B cell (primary cell): ENCODE measurements at regions not wholly inside any gene's neighbourhood (a gene's known extent, or its start where the extent isn't known, plus 50 kb on each side); places are given as distances from the start of the nearest gene placed in this dataset.

Experiments used
- ATAC-seq: fragments of 200-7000 bp; cut with Tn5 transposase; one replicate; pipeline ENCODE4 v1.10.0; 2021; ENCODE audit warnings: low read depth, mild to moderate bottlenecking, moderate number of reproducible peaks, moderate library complexity
- CTCF ChIA-PET: fragments of 350-600 bp; sonication (Branson Sonifier 250); formaldehyde crosslinking; loops from one replicate; lab custom pipeline; 2021; ENCODE audit warnings: antibody characterized with exemption, inconsistent platforms; lab: Charles Lee
- POLR2A ChIA-PET: fragments of 350-600 bp; sonication (Branson Sonifier 250); formaldehyde crosslinking; loops from one replicate; lab custom pipeline; 2021; ENCODE audit warnings: antibody characterized with exemption; lab: Charles Lee
- DNase-seq: peaks from one replicate; pipeline ENCODE4 v3.0.0; 2013
- H2AFZ ChIP-seq: 2 replicates; pipeline ENCODE4 v1.6.1; 2012; ENCODE audit warnings: mild to moderate bottlenecking, low read depth, low read length; ENCODE audit not compliant: insufficient read depth, poor library complexity, severe bottlenecking
- H3K27ac ChIP-seq, 2 donors: 1 replicate in 1 of 2; 2 replicates in 1 of 2; pipeline ENCODE4 v1.5.1; 2012 to 2013; ENCODE audit warnings: low read length in 2 of 2, mild to moderate bottlenecking in 2 of 2, moderate library complexity in 1 of 2
- H3K27me3 ChIP-seq, 4 experiments: fragments of 200-600 bp in 1 of 4; sonication (generic) in 1 of 4; replicated peaks in 1 of 4; 1 replicate in 2 of 4; 2 replicates in 2 of 4; pipeline versions ENCODE4 v1.6.1 to v1.7.0; 2013 to 2016; ENCODE audit warnings: low read length in 3 of 4, mild to moderate bottlenecking in 2 of 4, mixed read lengths in 1 of 4, moderate library complexity in 1 of 4; ENCODE audit not compliant: insufficient read depth in 4 of 4, control insufficient read depth in 3 of 4; ENCODE audit errors: control extremely low read depth in 1 of 4
- H3K36me3 ChIP-seq, 2 experiments: replicated peaks in 1 of 2; 1 replicate in 1 of 2; 2 replicates in 1 of 2; pipeline versions ENCODE4 v1.6.1 to v1.7.1; 2013; ENCODE audit warnings: low read length in 1 of 2; ENCODE audit not compliant: insufficient read depth in 2 of 2, control insufficient read depth in 1 of 2; ENCODE audit errors: control extremely low read depth in 1 of 2, extremely low read depth in 1 of 2
- H3K4me1 ChIP-seq, 2 donors: fragments of 200-600 bp in 1 of 2; sonication (generic) in 1 of 2; 1 replicate in 1 of 2; 2 replicates in 1 of 2; pipeline versions ENCODE4 v1.5.1 to v1.6.1; 2013 to 2017; ENCODE audit warnings: low read length in 2 of 2; ENCODE audit not compliant: control insufficient read depth in 2 of 2, insufficient read depth in 2 of 2
- H3K4me2 ChIP-seq: replicated peaks from 2 replicates; pipeline ENCODE3; 2012; ENCODE audit warnings: mild to moderate bottlenecking, low read depth, low read length; ENCODE audit not compliant: poor library complexity, severe bottlenecking
- H3K4me3 ChIP-seq, 5 experiments: fragments of 200-600 bp in 1 of 5; sonication (generic) in 1 of 5; 1 replicate in 3 of 5; 2 replicates in 2 of 5; pipeline versions ENCODE4 v1.5.1 to v1.7.0; 2011 to 2016; ENCODE audit warnings: low read length in 4 of 5, mild to moderate bottlenecking in 4 of 5, low read depth in 2 of 5, control low read depth in 1 of 5, moderate library complexity in 1 of 5; ENCODE audit not compliant: insufficient read depth in 1 of 5; ENCODE audit errors: control extremely low read depth in 1 of 5, extremely low read depth in 1 of 5
- H3K79me2 ChIP-seq: fragments of 200-600 bp; sonication (generic); one replicate; pipeline ENCODE4 v1.6.0; 2016; ENCODE audit warnings: low read length; ENCODE audit not compliant: control insufficient read depth, insufficient read depth
- H3K9ac ChIP-seq: fragments of 200-600 bp; sonication (generic); 2 replicates; pipeline ENCODE4 v1.6.1; 2017; ENCODE audit warnings: mild to moderate bottlenecking, low read length, moderate library complexity
- H3K9me3 ChIP-seq, 3 donors: one replicate each; pipeline versions ENCODE4 v1.6.1 to v1.7.1; 2013; ENCODE audit warnings: low read length in 2 of 3; ENCODE audit not compliant: control insufficient read depth in 2 of 3, insufficient read depth in 1 of 3; ENCODE audit errors: control extremely low read depth in 1 of 3
- H4K20me1 ChIP-seq: 2 replicates; pipeline ENCODE4 v1.6.0; 2012; ENCODE audit warnings: mild to moderate bottlenecking, low read length; ENCODE audit not compliant: insufficient read depth, control insufficient read depth, poor library complexity, severe bottlenecking
- H3K27ac Mint-ChIP-seq: one replicate; pipeline ENCODE4 v1.8.0; 2021; ENCODE audit warnings: mixed read lengths
- H3K27me3 Mint-ChIP-seq: one replicate; pipeline ENCODE4 v1.8.0; 2021; ENCODE audit warnings: mixed read lengths
- H3K4me1 Mint-ChIP-seq: one replicate; pipeline ENCODE4 v1.8.0; 2021; ENCODE audit warnings: mixed read lengths
- H3K4me3 Mint-ChIP-seq: one replicate; pipeline ENCODE4 v1.8.0; 2021; ENCODE audit warnings: mixed read lengths
- H3K9me3 Mint-ChIP-seq: one replicate; pipeline ENCODE4 v1.8.0; 2022; ENCODE audit warnings: mixed read lengths; ENCODE audit not compliant: insufficient read depth
- EZH2 ChIP-seq: IDR thresholded peaks from 2 replicates; pipeline ENCODE4 v1.6.1; 2012; ENCODE audit warnings: borderline replicate concordance, low read depth, mild to moderate bottlenecking, moderate library complexity, low read length; ENCODE audit not compliant: insufficient read depth, poor library complexity, severe bottlenecking
- WGBS: methylation state at CpG from one replicate; pipeline ENCODE4 v1.1.5; 2013; ENCODE audit warnings: missing lambda C conversion rate; ENCODE audit not compliant: insufficient coverage; 5-methylcytosine and 5-hydroxymethylcytosine counted together
- intact Hi-C: fragments of 100-400 bp; cut with micrococcal nuclease; formaldehyde crosslinking; loops from one replicate; pipeline ENCODE4 v1.10.0; 2022
- TF ChIP-seq, protein P1 (sequence below): fragments of 200-600 bp; IDR thresholded peaks from one replicate; pipeline ENCODE4 v1.8.0; 2022; ENCODE audit warnings: antibody characterized with exemption, mild to moderate bottlenecking

DNA sequence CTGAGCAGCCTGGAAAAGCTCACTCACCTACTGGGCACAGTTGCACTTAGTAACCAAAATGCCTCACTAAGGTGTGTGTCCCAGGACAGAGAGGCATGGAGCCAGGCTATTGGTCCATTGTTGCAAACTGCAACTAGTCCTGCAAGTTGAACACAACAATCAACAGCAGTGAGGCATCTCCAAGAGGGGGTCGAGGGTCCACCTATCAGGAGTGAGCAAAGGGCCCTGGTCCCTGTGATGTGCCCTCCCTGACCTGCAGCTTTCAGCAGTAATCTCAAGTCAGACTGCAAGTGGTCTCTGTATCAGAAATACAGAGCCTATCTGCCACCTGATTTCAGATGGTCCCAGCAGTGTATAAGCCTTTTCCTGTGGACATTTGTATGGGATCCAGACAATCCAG, 50.2 kb upstream of the TGM3 start:
- no peak overlapping the region for H3K4me3 Mint-ChIP-seq
- no peak overlapping the region for H3K4me2 ChIP-seq
- no peak overlapping the region for H3K4me3 ChIP-seq
- DNase-seq = no peak
- WGBS = 29% methylated on average over 1 of the region's 1 CpG
- no peak for ATAC-seq
- no peak for TF ChIP-seq EZH2
- TF ChIP-seq, protein P1, sequence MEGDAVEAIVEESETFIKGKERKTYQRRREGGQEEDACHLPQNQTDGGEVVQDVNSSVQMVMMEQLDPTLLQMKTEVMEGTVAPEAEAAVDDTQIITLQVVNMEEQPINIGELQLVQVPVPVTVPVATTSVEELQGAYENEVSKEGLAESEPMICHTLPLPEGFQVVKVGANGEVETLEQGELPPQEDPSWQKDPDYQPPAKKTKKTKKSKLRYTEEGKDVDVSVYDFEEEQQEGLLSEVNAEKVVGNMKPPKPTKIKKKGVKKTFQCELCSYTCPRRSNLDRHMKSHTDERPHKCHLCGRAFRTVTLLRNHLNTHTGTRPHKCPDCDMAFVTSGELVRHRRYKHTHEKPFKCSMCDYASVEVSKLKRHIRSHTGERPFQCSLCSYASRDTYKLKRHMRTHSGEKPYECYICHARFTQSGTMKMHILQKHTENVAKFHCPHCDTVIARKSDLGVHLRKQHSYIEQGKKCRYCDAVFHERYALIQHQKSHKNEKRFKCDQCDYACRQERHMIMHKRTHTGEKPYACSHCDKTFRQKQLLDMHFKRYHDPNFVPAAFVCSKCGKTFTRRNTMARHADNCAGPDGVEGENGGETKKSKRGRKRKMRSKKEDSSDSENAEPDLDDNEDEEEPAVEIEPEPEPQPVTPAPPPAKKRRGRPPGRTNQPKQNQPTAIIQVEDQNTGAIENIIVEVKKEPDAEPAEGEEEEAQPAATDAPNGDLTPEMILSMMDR = no peak
- no peak overlapping the region for H3K27ac ChIP-seq
- peaks cover 32% of the 10 kb centered on the region for H3K27me3 Mint-ChIP-seq
- H3K36me3 ChIP-seq = no peaks in the 10 kb centered on the region
- no peak overlapping the region for H3K9ac ChIP-seq
- no peaks in the 10 kb centered on the region for H4K20me1 ChIP-seq
- no peaks in the 10 kb centered on the region for H3K9me3 Mint-ChIP-seq
- intact Hi-C loops = no loop called here
- H3K79me2 ChIP-seq = no peaks in the 10 kb centered on the region
- H2AFZ ChIP-seq = no peak overlapping the region
- H3K27ac Mint-ChIP-seq = no peak overlapping the region
- no peaks in the 10 kb centered on the region for H3K9me3 ChIP-seq
- H3K4me1 Mint-ChIP-seq = no peaks in the 10 kb centered on the region
- no peaks in the 10 kb centered on the region for H3K4me1 ChIP-seq
- H3K27me3 ChIP-seq = peaks cover 0 to 3% (median 0%) of the 10 kb centered on the region in 4 experiments
- ChIA-PET POLR2A (no interaction called here), CTCF (interaction anchor here (1.4 kb wide), 1 partner anchor 38 kb away, joined by 8 read pairs; no protein-coding TSS in a partner anchor)
